GM11168 (cell line): ENCODE measurements at regions not wholly inside any gene's neighbourhood (a gene's known extent, or its start where the extent isn't known, plus 50 kb on each side); places are given as distances from the start of the nearest gene placed in this dataset.

ENCODE experiments used
- in situ Hi-C: fragments of 300-500 bp; cut with MboI; formaldehyde crosslinking; loops from one replicate; pipeline ENCODE4 v1.12.0; 2022; ENCODE audit warnings: low sequenced_read_pairs; ENCODE audit not compliant: unreplicated experiment

DNA sequence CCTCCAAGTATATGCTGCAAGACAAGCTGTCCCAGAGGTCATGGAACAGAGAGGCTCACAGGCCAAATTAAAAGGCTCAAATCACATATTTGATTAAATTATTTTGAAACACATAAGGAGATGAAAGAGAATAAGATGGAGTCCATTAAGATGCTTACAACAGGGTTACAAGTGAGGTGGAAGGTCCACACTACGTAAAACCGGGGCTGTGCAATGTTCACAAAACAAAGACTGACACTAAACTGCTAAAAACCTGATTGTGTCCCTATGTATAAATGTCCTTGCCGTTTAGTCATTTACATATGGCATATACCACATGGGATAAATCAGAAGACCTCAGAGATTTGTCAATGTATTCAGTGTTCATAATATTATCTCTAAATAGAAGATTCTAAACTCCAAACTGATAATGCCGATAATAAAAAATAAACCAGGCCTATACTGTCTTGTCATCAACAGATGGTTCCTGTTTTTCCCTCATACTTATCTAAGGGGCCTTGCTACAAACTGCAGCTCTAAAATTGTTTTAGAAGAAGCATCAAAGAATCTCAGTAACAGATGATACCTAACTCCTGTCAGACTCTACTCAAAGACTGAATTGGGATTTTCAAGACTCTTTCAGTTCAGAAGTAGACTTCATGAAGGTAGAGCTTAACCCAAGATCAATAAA is 51.8 kb upstream of the RIPOR2 start:
- in situ Hi-C loops: no loop called here

DNA sequence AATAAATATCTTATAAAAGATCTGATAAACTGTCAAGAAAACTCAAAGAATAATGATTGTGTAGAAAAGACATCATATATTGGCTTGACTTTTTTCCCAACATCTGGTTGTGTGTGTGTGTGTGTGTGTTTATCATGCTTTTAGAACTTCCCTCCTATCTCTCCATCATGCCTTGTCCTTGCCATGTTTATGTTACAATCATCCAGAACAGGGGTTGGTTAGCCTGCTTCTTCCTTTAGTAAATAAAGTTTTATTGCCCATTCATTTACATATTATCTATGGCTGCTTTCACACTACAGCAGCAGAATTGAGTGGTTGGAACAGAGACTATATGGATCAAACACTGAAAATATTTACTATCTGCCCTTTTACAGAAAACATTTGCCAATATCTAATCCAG is 52.8 kb upstream of the RIPOR2 start:
- in situ Hi-C loops: no loop called here

DNA sequence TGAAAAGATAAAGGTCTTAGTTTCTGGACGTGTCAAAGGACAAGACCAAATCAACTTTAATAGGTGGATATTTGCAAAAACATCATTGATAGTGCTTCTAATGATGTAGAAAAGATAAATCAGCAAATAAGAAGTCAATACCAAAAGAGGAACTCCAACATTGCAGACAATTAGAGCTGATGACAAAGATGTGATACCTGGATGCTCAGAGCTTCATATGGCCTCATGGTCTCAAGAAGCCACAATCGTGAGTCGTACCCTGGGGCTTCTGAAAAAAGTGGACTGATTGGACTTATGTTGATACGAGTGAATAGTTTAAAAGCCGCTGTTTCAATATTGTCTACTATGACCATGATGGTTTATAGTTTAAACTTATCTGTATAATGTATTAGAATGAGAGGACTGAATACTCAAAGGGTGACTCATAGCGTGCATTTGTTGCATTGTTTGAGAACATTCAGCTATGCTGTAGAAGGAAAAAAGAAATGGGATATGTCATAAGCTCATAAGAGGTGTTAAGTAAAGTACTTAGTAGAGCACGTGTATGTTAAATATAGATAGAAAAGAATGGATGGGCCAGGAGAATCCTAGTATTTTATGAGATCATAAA is 54.6 kb upstream of the RIPOR2 start:
- in situ Hi-C loops: no loop called here

DNA sequence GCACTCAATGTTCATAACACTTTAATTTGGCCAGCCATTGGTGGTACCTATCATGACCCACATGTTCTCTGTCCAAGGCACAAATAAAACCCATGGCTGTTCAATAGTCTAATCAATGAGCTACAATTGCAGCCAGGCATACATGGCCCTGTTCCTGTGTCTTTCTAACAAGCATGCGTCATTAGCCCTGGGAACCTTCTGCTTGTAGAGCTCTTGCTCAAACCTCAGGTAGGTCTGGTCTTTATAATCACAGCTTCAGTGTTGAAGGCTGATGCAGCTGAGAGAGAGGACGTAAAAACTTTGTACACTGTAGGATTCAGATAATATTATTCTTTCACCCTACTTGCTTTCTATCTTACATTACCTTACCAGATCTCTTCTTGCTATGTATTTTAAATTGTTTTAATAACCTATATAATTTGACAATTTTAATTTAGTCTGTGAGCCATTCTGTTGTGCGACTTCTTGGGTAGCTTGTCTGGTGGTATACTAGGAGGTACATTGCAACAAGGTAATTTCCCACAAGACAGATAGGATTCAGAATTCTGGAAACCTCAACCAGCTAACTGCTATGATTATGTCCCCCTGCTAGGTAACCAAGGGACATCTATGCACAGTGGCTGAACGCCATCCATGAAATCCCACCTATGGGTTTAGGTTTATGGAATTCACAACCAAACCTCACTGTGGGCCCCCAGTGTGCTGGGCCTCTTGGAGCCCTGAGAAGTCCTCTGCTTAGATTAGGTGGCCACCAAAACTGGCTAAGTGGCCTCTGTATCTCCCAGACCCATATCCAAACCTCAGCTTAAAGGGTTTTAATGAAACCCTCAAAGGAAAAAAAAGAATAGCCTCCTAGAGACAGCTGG is 55.4 kb upstream of the RIPOR2 start:
- in situ Hi-C loops: no loop called here

DNA sequence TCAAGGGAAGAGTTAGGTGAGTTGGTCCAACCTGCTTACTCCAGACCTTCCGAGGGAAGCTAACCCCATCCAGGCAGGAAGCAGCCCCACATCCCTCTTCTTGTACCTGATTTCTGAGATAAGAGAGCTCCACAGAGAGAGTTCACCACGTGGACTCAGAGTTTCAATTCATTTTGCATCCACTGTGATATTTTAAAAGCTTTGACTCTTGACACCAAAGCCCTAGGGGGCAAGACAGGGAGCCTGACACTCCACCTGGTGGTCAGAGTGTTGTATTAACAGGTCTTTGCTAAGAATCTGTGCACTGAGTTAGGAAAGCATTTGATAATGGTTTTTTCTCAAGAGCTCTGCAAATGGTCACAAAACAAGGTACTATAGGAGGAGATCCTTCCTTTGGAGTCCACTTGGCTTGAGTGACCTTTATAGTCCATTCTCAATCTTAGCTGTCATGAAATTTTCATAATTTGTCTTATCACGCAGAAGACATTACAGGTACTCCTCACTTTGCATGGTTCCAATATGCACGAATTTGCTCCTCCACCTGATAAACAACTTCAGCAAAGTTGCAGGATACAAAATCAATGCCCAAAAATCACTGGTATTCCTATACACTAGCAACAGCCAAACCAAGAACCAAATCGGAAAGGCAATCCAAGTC is 56.2 kb upstream of the RIPOR2 start:
- in situ Hi-C loops: no loop called here

DNA sequence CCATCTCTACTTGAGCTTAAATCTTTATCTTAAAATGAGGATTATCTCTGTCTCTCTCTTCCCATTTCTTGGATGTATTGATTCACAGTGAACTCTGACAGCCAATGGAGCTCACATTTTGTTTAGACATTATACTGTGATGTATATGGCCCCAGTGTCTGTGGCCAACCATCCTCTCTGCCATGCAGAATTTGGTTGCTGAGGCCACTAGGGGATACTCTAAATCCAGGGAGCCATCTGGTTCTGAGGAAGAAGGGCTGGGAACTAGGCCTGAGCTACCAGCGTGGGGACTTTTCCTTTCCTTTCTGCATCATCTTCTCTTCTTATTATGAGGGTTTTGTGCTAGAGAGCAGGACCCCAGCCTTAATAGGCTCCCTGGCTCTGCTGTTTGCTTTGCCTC is 59.1 kb upstream of the RIPOR2 start:
- in situ Hi-C loops: no loop called here

DNA sequence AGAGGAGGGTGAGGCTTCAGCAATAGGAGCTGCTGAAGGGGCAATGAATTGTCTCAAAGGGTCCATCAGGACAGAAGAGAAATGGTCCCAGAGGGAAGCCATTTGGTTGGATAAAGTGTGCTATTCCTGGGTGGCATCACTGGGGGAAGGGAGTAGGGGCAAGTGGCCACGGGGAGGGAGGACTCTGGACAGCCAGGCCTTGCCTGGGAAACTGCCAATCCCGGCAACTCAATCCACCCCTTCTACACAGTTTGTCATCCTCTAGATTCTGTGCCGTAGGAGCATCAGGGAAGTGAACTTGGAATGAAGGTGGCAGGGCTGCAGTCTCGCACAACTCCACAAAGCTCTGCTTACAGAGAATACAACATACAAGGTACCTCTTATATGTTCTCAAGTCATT is 59.5 kb upstream of the RIPOR2 start:
- in situ Hi-C loops: no loop called here

DNA sequence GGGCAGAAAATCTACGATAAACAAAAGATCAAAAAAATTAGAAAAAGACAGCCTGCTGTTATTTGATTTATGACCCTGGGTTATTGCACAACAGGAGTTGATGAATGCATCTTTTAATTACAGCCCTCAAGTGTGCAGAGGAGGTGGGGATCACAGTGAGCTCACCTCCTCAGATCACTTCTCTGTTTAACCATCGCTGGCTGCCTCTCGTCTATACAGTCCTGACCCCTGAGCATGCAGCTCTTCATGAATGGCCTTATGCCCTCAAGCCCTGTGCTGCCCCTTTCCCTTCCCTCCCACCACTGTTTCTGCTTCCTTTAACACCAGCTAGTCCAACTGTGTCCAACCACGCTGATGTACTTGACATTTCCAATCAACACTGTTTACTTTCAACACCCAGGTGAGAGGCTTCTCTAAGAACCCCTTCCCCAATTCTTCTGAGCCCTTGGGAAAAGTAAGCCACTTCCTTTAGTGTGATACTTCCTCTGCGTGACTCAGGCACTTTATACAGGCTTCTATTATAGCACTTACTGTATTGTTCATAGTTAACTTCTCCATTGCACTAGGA is 60.6 kb upstream of the RIPOR2 start:
- in situ Hi-C loops: no loop called here

DNA sequence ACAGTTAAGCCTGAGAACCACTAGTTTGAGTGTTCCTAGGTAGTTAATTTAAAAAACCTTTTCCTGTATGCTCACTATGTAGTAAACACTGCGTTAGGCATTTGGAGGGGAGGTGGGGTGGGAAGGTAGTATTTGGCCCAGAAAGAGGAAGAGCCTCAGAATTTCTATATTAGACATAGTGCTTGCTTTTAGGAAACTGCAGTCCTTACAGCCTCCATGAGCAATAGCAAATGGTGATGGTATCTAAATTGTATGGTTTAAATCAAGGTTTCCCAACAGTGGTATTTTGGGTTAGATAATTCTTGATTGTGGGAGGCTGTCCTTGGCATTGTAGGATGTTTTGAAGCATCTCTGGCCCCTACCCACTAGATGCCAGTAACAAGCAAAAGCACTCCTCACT is 61.5 kb upstream of the RIPOR2 start:
- in situ Hi-C loops: no loop called here

DNA sequence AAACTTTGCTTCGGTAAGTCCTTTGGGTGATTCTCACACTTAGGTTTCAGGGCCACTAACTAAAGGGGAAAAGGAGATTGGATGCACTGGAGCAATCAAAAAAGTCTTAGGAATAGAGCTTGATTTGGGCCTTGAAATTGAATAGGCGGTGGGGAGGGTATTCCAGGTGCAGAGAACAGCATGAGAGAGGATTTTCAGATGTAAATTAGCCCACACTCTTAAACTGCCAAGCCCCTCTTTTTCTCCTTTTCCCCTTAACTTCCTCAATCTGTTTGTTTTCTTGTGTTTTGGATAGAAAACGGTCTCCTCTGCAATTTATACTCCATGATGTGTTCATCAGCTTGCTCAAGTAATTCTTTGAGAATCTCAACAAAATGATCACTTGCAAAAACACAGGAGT is 62.1 kb upstream of the RIPOR2 start:
- in situ Hi-C loops: no loop called here

DNA sequence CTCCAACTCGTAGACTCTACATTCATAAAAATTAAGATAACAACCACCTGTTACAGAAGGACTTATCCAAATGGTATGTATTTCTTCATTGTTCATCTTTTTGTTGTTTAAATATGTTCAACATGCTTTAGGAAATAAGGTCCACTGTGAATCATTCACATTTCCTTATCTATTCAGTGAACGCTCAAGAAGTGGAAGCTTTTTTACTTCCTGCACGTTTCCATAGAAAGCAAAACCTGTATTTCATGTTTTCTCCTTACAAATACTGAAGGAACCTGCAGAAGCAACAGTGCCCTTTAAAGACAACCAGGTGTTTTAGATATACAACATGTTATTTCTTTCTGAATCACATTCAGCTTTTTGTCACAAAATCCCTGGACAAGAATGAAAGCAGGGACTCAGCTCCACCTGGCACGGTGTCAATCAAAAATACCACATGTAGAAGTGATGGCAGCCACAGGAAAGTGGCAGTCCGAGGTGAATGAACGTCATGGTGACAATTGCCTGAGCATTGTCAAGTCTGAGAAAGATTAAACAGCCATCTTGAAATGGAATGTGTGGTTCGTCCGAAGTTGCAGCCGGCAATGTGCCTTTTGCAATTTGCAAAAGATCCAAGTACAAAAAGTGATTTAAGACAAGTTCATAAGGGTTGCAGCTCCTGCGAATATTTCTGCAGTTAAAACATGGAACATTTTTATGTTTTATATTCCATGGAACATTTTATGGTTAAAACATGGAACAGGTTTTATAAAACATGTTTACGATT is 66.7 kb upstream of the RIPOR2 start:
- in situ Hi-C loops: no loop called here

DNA sequence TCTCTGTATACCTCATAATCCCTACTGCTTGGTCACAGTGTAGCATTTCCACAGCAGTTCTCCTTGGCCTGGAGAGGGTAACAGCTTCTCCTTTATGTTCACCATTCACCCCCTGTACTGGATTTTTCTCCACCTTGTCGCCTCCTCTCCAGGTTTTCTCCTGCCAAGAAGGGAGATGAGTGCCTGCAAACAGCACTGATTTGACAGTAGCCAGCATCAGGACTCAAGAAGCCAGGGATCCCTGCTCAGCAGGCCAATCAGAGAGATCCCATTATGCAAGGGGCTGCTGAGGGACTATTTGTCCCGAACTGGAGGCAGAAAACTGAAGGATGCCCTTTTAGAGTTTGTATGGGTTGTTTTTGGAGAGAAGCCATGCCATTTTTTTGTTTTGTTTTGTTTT is 68.6 kb upstream of the RIPOR2 start:
- in situ Hi-C loops: no loop called here

DNA sequence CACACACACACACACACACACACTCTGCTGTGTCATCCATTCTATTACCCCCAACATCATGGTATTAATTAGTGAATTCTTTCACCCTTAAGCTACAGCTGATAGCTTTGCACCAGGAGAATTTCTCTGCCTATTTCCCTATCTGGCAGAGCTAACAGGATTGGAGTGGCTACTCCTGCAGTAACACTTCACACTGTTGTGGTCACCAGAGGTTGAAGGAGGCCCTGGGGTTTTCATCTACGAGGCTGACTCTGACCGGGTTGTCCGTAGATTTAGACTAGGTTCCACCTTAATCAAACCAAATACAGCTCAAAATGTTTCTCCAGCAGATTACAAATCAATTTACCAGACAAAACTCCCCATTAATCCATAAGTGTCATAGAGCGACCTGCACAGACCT is 69.2 kb upstream of the RIPOR2 start:
- in situ Hi-C loops: no loop called here

DNA sequence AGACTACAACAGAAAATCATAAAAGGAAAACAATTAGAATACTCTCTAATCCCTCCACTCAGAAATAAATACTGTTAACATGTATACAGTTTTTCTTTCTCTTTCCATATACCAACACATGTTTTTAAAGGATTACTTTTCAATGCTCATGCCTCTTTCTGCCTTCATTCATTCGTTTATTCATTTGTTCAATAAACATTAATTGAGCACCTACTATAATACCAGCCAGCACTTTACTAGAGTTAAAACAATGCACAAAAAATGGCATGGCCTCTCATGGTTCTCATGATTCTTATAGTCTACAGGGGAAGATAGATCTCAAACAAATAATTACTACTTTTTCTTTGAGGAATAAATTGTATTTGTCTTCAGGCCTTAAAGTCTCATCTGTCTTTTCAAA is 70.3 kb upstream of the RIPOR2 start:
- in situ Hi-C loops: no loop called here

DNA sequence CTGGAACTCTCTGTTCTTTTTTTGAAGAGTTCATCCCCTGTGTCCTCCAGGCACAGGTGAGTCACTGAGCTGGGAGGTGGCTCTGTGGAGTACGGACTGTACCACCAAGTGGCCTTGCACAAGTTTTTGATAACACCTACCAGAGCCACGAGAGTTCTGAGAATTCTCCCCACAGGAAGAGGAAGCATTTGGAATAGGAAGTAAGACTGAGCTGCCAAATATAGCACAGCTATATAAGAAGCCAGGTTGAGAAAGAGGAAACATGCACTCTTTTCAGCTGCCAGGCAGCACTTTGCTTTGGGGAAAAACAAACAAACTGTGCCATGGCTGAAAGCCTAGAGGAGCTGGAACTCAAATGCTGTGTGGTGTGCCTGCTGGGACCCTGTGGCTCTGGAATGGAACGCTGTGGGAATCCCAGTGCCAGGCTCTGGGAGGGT is 70.8 kb upstream of the RIPOR2 start:
- in situ Hi-C loops: no loop called here

DNA sequence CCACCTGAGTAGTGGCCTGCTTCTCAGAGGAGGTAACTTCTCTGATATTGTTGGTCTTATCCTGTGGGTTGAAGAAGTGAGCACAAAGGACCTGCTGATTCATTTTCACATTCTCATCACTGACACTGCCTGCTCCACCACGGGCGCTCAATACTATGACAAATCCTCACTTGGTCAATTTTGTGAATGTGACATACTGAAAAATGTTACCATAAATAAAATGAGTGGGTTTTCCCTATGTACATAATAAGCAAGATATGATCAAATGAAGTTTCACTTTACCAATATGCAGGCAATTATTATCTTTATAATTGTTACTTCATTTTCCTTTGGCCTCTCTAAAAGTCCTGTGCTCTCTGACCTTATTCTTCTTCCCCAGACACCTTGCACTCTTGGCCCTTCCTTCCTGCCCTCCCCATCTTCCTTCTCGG is 71.5 kb upstream of the RIPOR2 start:
- in situ Hi-C loops: no loop called here

DNA sequence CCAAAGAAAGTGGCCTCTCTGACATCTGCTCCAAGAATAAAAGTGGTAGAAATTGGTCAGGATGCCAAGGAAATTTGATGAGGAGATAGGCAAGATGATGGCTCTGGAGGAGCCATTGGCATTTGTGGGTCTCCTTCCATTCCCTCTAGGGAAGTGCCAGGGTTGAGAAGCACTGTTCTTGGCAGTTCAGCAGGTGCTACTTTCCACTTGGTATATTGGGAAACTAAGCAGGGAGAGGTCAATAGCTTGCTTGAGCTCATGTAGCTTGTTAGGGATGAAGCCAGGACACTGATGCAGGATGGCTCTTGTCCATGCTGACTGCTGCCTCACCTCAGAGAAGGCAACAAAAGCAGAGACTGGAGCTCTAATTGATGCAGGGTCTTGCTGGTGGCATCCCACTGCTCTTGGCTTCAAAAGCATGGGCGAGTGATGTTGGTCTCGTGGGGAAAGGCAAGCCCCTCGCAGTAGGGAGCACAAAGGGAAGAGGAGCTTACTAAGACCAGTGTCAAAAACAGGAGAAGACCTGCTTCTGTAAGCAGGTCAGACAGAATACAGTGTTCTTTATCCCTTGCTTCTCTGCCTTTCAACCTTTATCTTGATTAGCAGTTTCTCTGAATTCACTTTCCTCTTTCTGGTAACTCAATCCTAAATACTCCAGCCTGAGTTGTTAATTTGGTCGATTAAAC is 73.1 kb upstream of the RIPOR2 start:
- in situ Hi-C loops: no loop called here

DNA sequence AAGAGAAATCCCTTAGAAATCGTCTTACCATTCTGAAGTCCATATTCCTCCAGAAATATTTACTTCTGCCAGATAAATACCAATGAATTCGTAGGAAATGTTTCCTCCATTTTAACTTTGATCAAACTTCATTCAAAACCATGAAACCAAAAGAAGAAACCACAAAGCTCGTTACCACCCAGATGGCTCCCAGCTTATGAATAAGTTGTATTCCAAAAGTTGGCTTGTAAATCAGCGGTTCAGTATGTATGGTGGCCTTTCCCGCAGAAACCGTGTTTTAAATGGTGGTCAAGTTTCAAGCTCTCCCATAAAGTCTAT is 73.6 kb upstream of the RIPOR2 start:
- in situ Hi-C loops: no loop called here

DNA sequence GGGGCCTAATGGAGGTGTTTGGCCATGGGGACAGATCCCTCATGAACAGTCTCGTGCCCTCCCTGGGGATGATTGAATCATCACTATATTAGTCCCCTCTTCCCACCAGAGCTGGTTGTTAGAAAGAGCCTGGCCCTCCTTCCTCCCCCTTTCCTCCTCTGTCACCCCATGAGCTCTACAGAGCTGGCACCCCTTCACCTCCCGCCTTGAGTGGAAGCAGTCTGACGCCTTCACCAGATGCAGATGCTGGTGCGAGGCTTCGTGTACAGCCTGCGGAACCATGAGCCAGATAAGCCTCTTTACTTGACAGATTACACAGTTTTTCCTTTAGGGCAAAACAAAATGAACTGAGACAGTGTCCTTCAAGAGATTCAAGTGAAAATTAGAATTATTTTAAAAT is 74.4 kb upstream of the RIPOR2 start:
- in situ Hi-C loops: loop anchor here (5.0 kb wide), 1 partner anchor 153 kb away; no protein-coding TSS in a partner anchor
